ENCODE measurements at regions not wholly inside any gene's neighbourhood (a gene's known extent, or its start where the extent isn't known, plus 50 kb on each side); places are given as distances from the start of the nearest gene placed in this dataset.
"Not testable (repeated sequence)": the region's sequence is repeated elsewhere in the genome, so short reads cannot be mapped to it uniquely, and the experiment has no call there.

DNA sequence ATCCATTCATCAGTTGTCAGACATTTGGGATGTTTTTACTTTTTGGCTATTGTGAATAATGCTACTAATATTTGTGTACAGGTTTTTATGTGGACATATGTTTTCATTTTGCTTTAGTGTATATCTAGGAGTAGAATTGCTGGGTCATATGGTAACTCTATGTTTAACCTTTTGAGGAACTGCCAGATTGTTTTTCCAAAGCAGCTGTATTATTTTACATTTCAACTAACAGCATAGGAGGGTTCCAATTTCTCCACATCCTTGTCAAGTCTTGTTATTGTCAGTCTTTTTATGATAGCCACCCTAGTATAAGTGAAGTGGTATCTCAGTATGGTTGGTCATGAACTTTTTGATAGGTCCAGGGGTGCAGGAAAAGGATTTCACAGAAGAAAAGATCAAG lies 114.5 kb upstream of the FAM9C start:
- TF ChIP-seq POLR2A (IDR thresholded peaks at IDR 0.05; ENCODE audit: low read depth, low read length) (no peak), POLR2AphosphoS5 (IDR thresholded peaks at IDR 0.05; ENCODE audit: low read depth, low read length) (no peak), TAF1 (IDR thresholded peaks at IDR 0.05; ENCODE audit: borderline replicate concordance, low read depth, low read length) (no peak)
- peak; percentile 62 for FAIRE-seq

DNA sequence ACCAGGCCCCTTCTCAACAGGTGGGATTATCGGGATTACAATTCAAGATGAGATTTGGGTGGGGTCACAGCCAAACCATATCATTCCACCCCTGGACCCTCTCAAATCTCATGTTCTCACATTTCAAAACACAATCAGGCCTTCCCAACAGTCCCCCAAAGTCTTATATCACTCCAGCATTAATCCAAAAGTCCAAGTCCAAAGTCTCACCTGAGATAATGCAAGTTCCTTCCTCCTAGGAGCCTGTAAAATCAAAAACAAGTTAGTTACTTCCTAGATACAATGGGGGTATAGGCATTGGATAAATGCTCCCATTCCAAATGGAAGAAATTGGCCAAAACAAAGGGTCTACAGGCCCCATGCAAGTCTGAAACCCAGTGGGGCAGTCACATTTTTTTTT lies 111.1 kb upstream of the FAM9C start:
- DNase-seq (ENCODE audit: insufficient read length); FAIRE-seq: not testable (repeated sequence)

More for the DNA sequence above, 114.5 kb upstream of the FAM9C start:
- DNase-seq (ENCODE audit: insufficient read length): no peak

DNA sequence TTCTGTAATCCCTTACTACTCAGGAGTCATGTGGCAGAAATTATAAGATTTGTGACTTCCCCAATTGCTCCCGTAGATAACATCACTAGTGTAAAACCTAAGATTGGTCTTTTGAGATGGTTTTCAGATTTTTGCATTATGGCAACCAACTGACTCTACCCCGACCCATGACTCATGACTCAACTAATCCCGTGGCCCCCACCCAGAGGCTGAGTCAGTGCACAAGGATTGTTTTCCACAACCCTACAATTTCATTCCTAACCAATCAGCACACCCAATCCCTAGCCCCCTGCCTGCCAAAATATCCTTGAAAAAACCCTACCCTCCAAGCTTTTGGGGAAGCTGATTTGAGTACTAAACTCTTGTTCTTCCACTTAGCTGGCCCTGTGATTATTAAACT lies 109.4 kb upstream of the FAM9C start:
- DNase-seq (ENCODE audit: insufficient read length): no peak
- FAIRE-seq: no peak
- no peak for TF ChIP-seq POLR2AphosphoS5 (IDR thresholded peaks at IDR 0.05; ENCODE audit: low read depth, low read length)
- no peak for TF ChIP-seq TAF1 (IDR thresholded peaks at IDR 0.05; ENCODE audit: borderline replicate concordance, low read depth, low read length)
- no peak for TF ChIP-seq POLR2A (IDR thresholded peaks at IDR 0.05; ENCODE audit: low read depth, low read length)

DNA sequence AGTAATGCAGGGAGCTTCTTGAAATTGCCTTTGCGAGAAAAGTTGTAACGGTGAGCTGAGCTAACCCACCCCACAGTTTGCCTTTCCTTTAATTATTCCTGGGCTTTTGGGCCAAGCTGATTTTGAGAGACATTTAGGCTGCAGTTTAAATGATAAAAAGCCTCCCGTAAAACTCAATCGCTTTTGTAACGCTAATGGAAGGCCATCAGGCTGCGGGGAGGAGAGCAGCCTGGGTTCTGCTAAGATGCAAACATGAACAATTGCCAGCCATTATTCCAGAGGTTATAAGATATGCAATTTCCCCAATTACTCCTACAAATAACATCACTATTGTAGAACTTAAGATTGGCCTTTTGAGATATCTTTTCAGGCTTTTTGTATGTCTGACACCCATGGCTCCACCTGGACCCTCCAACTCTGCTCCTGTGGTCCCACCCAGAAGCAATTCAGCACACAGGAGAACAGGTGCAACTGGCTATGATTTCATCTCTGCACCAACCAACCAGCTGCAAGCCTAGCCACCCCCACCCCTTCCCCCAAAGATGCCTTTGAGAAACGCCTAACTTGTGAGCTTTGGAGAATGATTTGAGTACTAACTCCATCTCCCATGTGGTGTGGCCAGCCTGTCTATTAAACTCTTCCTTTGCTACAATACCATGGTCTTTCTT lies 108.2 kb upstream of the FAM9C start:
- TF ChIP-seq POLR2AphosphoS5 (IDR thresholded peaks at IDR 0.05; ENCODE audit: low read depth, low read length) (no peak), POLR2A (IDR thresholded peaks at IDR 0.05; ENCODE audit: low read depth, low read length) (no peak), TAF1 (IDR thresholded peaks at IDR 0.05; ENCODE audit: borderline replicate concordance, low read depth, low read length) (no peak)
- no peak for DNase-seq (ENCODE audit: insufficient read length)
- no peak for FAIRE-seq

DNA sequence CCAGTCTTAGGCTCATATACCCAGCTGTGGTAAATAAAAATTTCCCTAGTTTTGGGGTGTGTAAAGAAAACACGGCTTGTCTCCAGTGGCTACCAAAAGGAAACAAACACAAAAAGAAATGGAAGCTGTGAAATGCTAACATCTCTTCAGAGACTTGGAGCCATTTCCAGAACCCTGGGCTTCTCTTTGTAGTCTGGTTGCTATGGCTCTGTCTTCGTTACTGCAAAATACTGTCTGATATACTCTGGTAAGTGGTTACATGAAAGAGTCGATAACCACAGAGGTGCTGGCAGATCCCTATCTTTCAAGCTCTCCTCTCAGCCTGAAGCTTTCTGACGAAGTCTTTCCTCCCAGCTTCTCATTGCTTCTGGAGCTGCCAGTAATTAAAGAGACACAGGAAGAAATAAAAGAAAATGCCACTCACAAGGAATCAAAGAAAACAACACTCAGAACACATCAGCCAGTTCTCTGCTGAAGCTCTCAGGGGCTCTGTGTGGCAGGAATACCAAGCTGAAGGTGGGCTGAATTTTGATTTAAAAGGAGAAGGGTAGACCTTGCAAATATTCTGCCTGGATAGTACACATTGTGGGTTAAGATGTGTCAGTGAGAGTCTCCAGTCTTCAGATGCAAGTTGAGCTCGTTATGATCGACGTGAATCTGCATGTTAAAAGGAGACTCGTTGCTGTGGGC lies 107.6 kb upstream of the FAM9C start:
- no peak for DNase-seq (ENCODE audit: insufficient read length)
- TF ChIP-seq POLR2AphosphoS5 (IDR thresholded peaks at IDR 0.05; ENCODE audit: low read depth, low read length) (no peak), TAF1 (IDR thresholded peaks at IDR 0.05; ENCODE audit: borderline replicate concordance, low read depth, low read length) (no peak), POLR2A (IDR thresholded peaks at IDR 0.05; ENCODE audit: low read depth, low read length) (no peak)
- no peak for FAIRE-seq

DNA sequence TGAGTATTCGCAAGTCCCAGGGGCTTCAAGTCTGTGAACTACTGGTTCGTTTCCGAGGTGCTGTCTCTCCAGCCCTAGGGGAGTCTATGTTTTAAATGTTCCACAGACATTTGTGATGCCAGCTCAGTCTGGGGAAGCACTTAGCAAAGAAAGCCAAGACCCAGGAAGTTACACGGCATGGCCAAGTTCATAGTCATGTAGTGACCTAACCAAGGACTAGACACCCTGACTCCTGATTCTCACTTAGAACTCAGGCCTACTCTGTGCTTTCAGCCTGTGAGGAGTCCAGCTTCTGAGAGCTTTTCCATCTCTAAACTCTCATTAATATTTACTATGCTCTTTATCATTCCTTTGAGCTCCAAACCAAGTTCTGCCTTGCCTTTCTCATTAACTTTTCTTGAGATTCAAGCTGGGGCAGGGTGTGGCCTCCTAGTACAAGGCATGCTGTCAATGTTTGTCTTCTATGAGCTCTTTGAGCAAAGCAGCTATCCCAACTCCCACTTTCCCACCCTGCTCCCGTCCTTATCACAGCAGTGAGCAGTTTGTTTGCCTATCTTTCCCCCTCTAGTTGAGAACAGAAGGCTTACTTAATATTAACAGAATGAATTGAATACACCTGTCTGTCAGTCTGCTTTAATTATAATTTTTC lies 105.4 kb upstream of the FAM9C start:
- DNase-seq (ENCODE audit: insufficient read length) (no peak), FAIRE-seq (peak; percentile 83)
- TF ChIP-seq POLR2AphosphoS5 (IDR thresholded peaks at IDR 0.05; ENCODE audit: low read depth, low read length) (no peak), TAF1 (IDR thresholded peaks at IDR 0.05; ENCODE audit: borderline replicate concordance, low read depth, low read length) (no peak), POLR2A (IDR thresholded peaks at IDR 0.05; ENCODE audit: low read depth, low read length) (no peak)

DNA sequence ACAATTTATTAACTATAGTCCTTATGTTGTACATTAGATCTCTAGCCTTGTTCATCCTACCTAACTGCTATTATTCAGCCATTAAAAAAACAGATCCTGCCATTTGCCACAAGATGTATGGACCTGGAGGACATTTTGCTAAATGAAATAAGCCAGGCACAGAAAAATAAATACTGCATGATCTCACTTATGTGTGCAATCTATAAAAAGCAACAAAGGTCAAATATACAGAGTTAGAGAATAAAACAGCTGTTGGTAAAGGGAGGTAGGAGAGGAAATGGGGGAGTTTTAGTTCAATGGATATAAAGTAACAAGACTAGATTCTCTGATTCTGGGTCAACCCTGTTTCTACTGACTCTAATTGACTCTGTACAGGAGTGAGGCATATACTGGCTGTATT lies 103.3 kb upstream of the FAM9C start:
- FAIRE-seq (no peak), DNase-seq (ENCODE audit: insufficient read length) (no peak)
- TF ChIP-seq TAF1 (IDR thresholded peaks at IDR 0.05; ENCODE audit: borderline replicate concordance, low read depth, low read length) (no peak), POLR2A (IDR thresholded peaks at IDR 0.05; ENCODE audit: low read depth, low read length) (no peak), POLR2AphosphoS5 (IDR thresholded peaks at IDR 0.05; ENCODE audit: low read depth, low read length) (no peak)

DNA sequence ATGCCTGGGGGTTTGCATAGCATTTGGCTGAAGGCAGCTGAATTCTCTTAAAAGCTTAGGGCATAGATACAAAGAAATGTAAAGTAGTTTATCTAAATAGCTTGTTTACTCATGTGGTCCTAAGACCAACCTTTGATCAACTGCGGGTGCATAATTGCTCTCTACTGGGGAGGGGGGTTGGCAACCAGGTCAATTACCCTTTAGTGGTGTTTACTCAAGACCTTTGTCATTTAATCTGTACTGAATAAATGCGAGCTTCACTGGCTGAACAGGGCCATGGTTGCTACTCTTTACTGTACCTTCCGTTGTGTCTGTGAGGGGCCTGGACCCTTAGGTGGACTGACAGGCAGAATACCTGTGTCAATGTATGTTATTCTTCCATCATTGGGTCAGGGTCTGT lies 102.7 kb upstream of the FAM9C start:
- DNase-seq (ENCODE audit: insufficient read length) (no peak), FAIRE-seq (no peak)
- TF ChIP-seq POLR2AphosphoS5 (IDR thresholded peaks at IDR 0.05; ENCODE audit: low read depth, low read length) (no peak), TAF1 (IDR thresholded peaks at IDR 0.05; ENCODE audit: borderline replicate concordance, low read depth, low read length) (no peak), POLR2A (IDR thresholded peaks at IDR 0.05; ENCODE audit: low read depth, low read length) (no peak)

DNA sequence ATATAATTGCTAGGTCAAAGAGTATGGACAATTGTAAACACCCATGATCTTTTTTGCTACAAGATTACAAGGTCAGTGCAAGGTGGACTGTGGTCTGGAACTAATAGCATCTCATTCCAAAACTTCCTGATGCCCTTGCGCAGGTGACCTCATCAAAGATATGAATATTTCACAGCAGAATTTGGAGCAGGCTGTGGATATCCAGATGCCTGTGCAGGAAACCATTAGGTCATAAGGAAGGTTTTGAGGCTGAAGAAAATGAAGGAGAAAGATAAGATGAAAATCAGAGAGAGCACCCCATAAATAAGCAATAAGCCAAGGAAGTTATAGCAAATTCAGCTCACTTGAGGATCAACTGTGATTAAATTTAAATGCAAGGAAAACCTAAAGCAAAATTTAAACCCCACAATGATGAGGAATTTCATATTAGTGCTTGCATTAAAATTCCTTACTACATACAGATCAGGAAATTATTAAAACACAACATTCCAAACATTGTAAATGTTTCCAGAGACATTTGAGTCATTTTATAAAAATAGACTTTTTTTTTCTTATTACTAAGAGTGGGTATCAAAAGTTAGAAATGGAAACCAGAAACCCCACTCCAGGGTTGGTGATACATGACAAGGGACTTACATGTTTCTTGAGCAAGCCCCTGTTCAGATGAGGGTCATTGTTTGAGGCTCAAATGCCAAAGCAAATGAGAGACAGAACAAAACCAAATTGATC lies 100.7 kb upstream of the FAM9C start:
- TF ChIP-seq POLR2AphosphoS5 (IDR thresholded peaks at IDR 0.05; ENCODE audit: low read depth, low read length) (no peak), POLR2A (IDR thresholded peaks at IDR 0.05; ENCODE audit: low read depth, low read length) (no peak), TAF1 (IDR thresholded peaks at IDR 0.05; ENCODE audit: borderline replicate concordance, low read depth, low read length) (no peak)
- no peak for DNase-seq (ENCODE audit: insufficient read length)
- no peak for FAIRE-seq

DNA sequence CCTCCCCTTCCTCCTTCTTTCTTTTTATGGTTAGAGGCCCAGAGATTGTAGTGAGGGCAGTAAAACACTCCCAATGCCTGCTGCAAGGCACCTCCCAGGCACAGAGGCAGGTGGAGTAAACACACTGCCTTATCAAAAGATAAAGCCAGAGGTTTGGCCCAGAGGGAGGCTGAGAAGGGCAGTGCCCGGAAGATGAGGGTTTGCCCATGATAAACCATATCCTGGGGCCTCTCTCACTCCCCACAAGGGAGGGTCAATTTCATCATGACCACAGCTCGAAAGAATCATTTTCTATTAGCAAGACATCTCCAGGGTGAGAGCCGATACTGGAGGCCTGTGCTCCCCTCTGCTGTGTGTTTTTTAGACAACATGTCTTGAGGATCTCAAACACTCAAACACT lies 98.5 kb upstream of the FAM9C start:
- FAIRE-seq (no peak), DNase-seq (ENCODE audit: insufficient read length) (no peak)
- TF ChIP-seq POLR2AphosphoS5 (IDR thresholded peaks at IDR 0.05; ENCODE audit: low read depth, low read length) (no peak), POLR2A (IDR thresholded peaks at IDR 0.05; ENCODE audit: low read depth, low read length) (no peak), TAF1 (IDR thresholded peaks at IDR 0.05; ENCODE audit: borderline replicate concordance, low read depth, low read length) (no peak)

DNA sequence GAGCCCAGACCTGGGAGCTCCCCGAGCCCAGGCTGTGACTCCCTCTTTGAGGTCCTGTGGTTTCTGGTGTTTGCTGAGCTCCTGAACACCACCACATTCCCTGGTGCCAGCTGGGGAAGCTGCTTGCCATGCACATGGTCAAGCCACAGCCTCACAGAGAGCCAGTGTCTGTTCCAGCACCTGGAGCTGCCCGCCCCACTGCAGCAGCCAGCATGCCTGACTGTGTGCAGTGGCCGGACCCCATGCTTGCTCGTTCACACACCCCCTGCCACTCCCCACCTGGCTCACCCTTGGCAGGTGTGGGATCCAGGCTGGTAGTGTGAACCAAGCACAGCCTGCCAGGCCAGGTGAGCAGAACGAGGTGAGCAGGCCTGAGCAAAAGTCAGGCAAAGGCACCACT lies 95.6 kb upstream of the FAM9C start:
- no peak for DNase-seq (ENCODE audit: insufficient read length)
- peak; percentile 27 for FAIRE-seq
- TF ChIP-seq TAF1 (IDR thresholded peaks at IDR 0.05; ENCODE audit: borderline replicate concordance, low read depth, low read length) (no peak), POLR2AphosphoS5 (IDR thresholded peaks at IDR 0.05; ENCODE audit: low read depth, low read length) (no peak), POLR2A (IDR thresholded peaks at IDR 0.05; ENCODE audit: low read depth, low read length) (no peak)

Data from GM12892 (cell line).